ENCODE measurements at regions not wholly inside any gene's neighbourhood (a gene's known extent, or its start where the extent isn't known, plus 50 kb on each side); places are given as distances from the start of the nearest gene placed in this dataset.

DNA sequence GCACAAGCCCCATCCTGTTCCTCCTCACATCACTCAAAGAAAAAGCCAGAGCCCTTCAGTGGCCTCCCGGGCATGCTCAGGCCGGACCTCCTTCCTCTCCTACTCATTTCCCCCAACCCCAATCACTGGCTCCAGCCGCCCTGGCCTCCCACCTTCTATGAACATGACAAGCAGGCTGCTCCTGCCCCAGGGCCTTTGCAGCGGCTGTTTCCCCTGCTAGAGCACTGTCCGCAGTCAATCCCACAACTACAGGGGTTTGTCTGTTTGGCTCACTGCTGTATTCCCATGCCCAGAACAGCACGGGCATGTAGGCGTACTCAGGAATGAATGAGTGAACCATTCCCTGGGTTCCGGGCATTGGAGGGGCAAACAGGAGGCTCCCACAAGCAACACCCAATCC lies 139.8 kb upstream of the PRR20G start:
- Histone ChIP-seq H3K27me3 (ENCODE audit: control insufficient read depth in 2 of 2, insufficient read depth in 2 of 2, low read length in 2 of 2) (peaks cover 3 to 30% of the 10 kb centered on the region in 2 donors), H3K9ac (ENCODE audit: insufficient read depth, low read length, poor library complexity, severe bottlenecking) (no peak overlapping the region), H3K4me2 (replicated peaks; ENCODE audit: extremely low read depth, low read length, poor library complexity, severe bottlenecking) (no peak overlapping the region), H3K36me3 (replicated peaks in 1 of 2; ENCODE audit: control insufficient read depth in 1 of 2, insufficient read depth in 2 of 2, low read length in 2 of 2) (no peaks in the 10 kb centered on the region), H3K27ac (ENCODE audit: low read depth in 1 of 2, low read length in 2 of 2) (no peak overlapping the region), H3K4me3 (replicated peaks in 1 of 3; ENCODE audit: low read depth in 2 of 3, low read length in 3 of 3) (no peak overlapping the region), H3K4me1 (ENCODE audit: control insufficient read depth in 1 of 2, insufficient read depth in 2 of 2, low read length in 2 of 2) (no peaks in the 10 kb centered on the region), H4K20me1 (ENCODE audit: insufficient read depth, low read length) (no peaks in the 10 kb centered on the region), H3K9me3 (replicated peaks in 1 of 2; ENCODE audit: control insufficient read depth in 1 of 2, insufficient read depth in 1 of 2, low read length in 2 of 2) (no peaks in the 10 kb centered on the region), H2AFZ (ENCODE audit: insufficient read depth, low read depth, low read length, poor library complexity, severe bottlenecking) (no peak overlapping the region), H3K79me2 (ENCODE audit: insufficient read depth, low read length) (no peaks in the 10 kb centered on the region)
- intact Hi-C loops (cut with micrococcal nuclease): no loop called here
- Mint-ChIP-seq H3K36me3 (no peaks in the 10 kb centered on the region), H3K9me3 (peaks cover 0 to 2% (median 0%) of the 10 kb centered on the region in 7 donors), H3K4me3 (no peak overlapping the region), H3K4me1 (no peaks in the 10 kb centered on the region), H3K27ac (peak overlapping the region in 1 of 7 donors; percentile 25), H3K27me3 (ENCODE audit: low read depth in 3 of 3) (peaks cover 36 to 61% (median 40%) of the 10 kb centered on the region in 3 donors)
- TF ChIP-seq, protein P1, sequence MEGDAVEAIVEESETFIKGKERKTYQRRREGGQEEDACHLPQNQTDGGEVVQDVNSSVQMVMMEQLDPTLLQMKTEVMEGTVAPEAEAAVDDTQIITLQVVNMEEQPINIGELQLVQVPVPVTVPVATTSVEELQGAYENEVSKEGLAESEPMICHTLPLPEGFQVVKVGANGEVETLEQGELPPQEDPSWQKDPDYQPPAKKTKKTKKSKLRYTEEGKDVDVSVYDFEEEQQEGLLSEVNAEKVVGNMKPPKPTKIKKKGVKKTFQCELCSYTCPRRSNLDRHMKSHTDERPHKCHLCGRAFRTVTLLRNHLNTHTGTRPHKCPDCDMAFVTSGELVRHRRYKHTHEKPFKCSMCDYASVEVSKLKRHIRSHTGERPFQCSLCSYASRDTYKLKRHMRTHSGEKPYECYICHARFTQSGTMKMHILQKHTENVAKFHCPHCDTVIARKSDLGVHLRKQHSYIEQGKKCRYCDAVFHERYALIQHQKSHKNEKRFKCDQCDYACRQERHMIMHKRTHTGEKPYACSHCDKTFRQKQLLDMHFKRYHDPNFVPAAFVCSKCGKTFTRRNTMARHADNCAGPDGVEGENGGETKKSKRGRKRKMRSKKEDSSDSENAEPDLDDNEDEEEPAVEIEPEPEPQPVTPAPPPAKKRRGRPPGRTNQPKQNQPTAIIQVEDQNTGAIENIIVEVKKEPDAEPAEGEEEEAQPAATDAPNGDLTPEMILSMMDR (IDR thresholded peaks at IDR 0.05): no peak
- no peak for DNase-seq
- 57% methylated on average over 5 of the region's 8 CpGs for WGBS (ENCODE audit: insufficient coverage)

DNA sequence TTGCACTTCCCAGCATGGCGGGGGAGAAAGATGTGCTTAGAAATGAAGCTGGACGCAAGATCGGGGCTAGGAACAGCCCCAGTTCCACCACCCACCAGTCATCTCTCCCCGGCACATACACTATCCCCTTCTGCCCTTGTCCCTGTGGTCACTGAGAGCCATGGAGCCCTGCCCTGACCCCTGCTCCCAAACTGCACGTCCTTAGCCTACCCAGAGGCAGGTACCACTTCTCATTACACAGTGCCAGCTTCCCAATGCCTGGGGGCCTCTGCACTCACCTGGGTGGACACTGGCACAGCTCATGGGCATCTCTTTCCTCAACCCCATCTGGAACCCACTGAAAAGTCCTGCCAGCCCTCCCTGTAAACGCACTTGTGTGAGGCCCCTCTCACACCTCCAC lies 139.3 kb upstream of the PRR20G start:
- no peaks in the 10 kb centered on the region for H3K36me3 Mint-ChIP-seq
- no peaks in the 10 kb centered on the region for H3K4me1 Mint-ChIP-seq
- H4K20me1 ChIP-seq (ENCODE audit: insufficient read depth, low read length): no peaks in the 10 kb centered on the region
- no peaks in the 10 kb centered on the region for H3K9me3 ChIP-seq (replicated peaks in 1 of 2; ENCODE audit: control insufficient read depth in 1 of 2, insufficient read depth in 1 of 2, low read length in 2 of 2)
- H3K9ac ChIP-seq (ENCODE audit: insufficient read depth, low read length, poor library complexity, severe bottlenecking): no peak overlapping the region
- H3K4me3 Mint-ChIP-seq: no peak overlapping the region
- H3K4me3 ChIP-seq (replicated peaks in 1 of 3; ENCODE audit: low read depth in 2 of 3, low read length in 3 of 3): no peak overlapping the region
- no peak overlapping the region for H2AFZ ChIP-seq (ENCODE audit: insufficient read depth, low read depth, low read length, poor library complexity, severe bottlenecking)
- 56% methylated on average over 5 of the region's 6 CpGs for WGBS (ENCODE audit: insufficient coverage)
- peaks cover 40 to 63% (median 40%) of the 10 kb centered on the region in 3 donors for H3K27me3 Mint-ChIP-seq (ENCODE audit: low read depth in 3 of 3)
- H3K27me3 ChIP-seq (ENCODE audit: control insufficient read depth in 2 of 2, insufficient read depth in 2 of 2, low read length in 2 of 2): peaks cover 3 to 30% of the 10 kb centered on the region in 2 donors
- no peaks in the 10 kb centered on the region for H3K79me2 ChIP-seq (ENCODE audit: insufficient read depth, low read length)
- no peaks in the 10 kb centered on the region for H3K36me3 ChIP-seq (replicated peaks in 1 of 2; ENCODE audit: control insufficient read depth in 1 of 2, insufficient read depth in 2 of 2, low read length in 2 of 2)
- H3K27ac Mint-ChIP-seq: peak overlapping the region in 1 of 7 donors; percentile 18
- no peaks in the 10 kb centered on the region for H3K4me1 ChIP-seq (ENCODE audit: control insufficient read depth in 1 of 2, insufficient read depth in 2 of 2, low read length in 2 of 2)
- no peak overlapping the region for H3K4me2 ChIP-seq (replicated peaks; ENCODE audit: extremely low read depth, low read length, poor library complexity, severe bottlenecking)
- intact Hi-C loops (cut with micrococcal nuclease): no loop called here
- peaks cover 0 to 3% (median 0%) of the 10 kb centered on the region in 7 donors for H3K9me3 Mint-ChIP-seq
- no peak overlapping the region for H3K27ac ChIP-seq (ENCODE audit: low read depth in 1 of 2, low read length in 2 of 2)
- DNase-seq: no peak
- TF ChIP-seq, protein P1 (IDR thresholded peaks at IDR 0.05): no peak
